ENCODE measurements at regions not wholly inside any gene's neighbourhood (a gene's known extent, or its start where the extent isn't known, plus 50 kb on each side); places are given as distances from the start of the nearest gene placed in this dataset.

- TF ChIP-seq POLR2AphosphoS5 (IDR thresholded peaks at IDR 0.05; ENCODE audit: low read depth, low read length) (no peak), SIN3A (IDR thresholded peaks at IDR 0.05; ENCODE audit: borderline replicate concordance, insufficient read depth, low read length) (no peak)
Observed at GRCh38 chr10:78402591-78402990, 368.9 kb downstream of the RPS24 start.
